Hepatocyte (in vitro differentiated cells): ENCODE measurements at regions not wholly inside any gene's neighbourhood (a gene's known extent, or its start where the extent isn't known, plus 50 kb on each side); places are given as distances from the start of the nearest gene placed in this dataset.

Source experiments
- DNase-seq: peaks from one replicate; pipeline ENCODE4 v3.0.0-alpha.2; 2016; ENCODE audit warnings: low spot score
- H2AFZ ChIP-seq: fragments of 200-600 bp; sonication (generic); 2 replicates; pipeline ENCODE4 v1.6.0; 2016; ENCODE audit warnings: antibody characterized with exemption, mild to moderate bottlenecking
- H3K27ac ChIP-seq: fragments of 200-600 bp; sonication (generic); 2 replicates; pipeline ENCODE4 v1.5.1; 2016; ENCODE audit warnings: mild to moderate bottlenecking
- H3K27me3 ChIP-seq: fragments of 200-600 bp; sonication (generic); 2 replicates; pipeline ENCODE4 v1.6.1; 2016
- H3K36me3 ChIP-seq: fragments of 200-600 bp; sonication (generic); replicated peaks from 2 replicates; pipeline ENCODE4 v1.5.1; 2016; ENCODE audit warnings: low read depth; ENCODE audit not compliant: insufficient read depth
- H3K4me1 ChIP-seq: fragments of 200-600 bp; sonication (generic); 2 replicates; pipeline ENCODE4 v1.5.1; 2016; ENCODE audit warnings: mild to moderate bottlenecking, moderate library complexity; ENCODE audit not compliant: insufficient read depth
- H3K4me2 ChIP-seq: fragments of 200-600 bp; sonication (generic); 2 replicates; pipeline ENCODE4 v1.6.0; 2016
- H3K4me3 ChIP-seq: fragments of 200-600 bp; sonication (generic); 2 replicates; pipeline ENCODE4 v1.5.1; 2016; ENCODE audit warnings: mild to moderate bottlenecking
- H3K79me2 ChIP-seq: fragments of 200-600 bp; sonication (generic); 2 replicates; pipeline ENCODE4 v1.6.0; 2017; ENCODE audit warnings: mild to moderate bottlenecking
- H3K9me2 ChIP-seq: fragments of 200-600 bp; sonication (generic); replicated peaks from 2 replicates; pipeline ENCODE4 v1.6.0; 2017; ENCODE audit warnings: mild to moderate bottlenecking; ENCODE audit not compliant: insufficient read depth
- H3K9me3 ChIP-seq: fragments of 200-600 bp; sonication (generic); 2 replicates; pipeline ENCODE4 v1.5.1; 2016; ENCODE audit warnings: low read depth, mild to moderate bottlenecking
- H4K20me1 ChIP-seq: fragments of 200-600 bp; sonication (generic); 2 replicates; pipeline ENCODE4 v1.6.0; 2016; ENCODE audit warnings: mild to moderate bottlenecking; ENCODE audit not compliant: insufficient read depth, poor library complexity, severe bottlenecking
- EZH2 ChIP-seq: fragments of 200-600 bp; sonication (generic); IDR thresholded peaks from 2 replicates; pipeline ENCODE4 v1.6.1; 2016; ENCODE audit warnings: antibody characterized with exemption, mild to moderate bottlenecking, borderline replicate concordance
- EZH2phosphoT487 ChIP-seq: fragments of 200-600 bp; sonication (generic); IDR thresholded peaks from one replicate; pipeline ENCODE4 v1.6.1; 2018; ENCODE audit warnings: antibody characterized with exemption, mild to moderate bottlenecking, low read depth, moderate library complexity; ENCODE audit not compliant: unreplicated experiment, severe bottlenecking
- WGBS: methylation state at CpG from one replicate; pipeline ENCODE4 v1.1.6; 2016; ENCODE audit warnings: low lambda C conversion rate; ENCODE audit errors: missing lambda C conversion rate; 5-methylcytosine and 5-hydroxymethylcytosine counted together
- TF ChIP-seq, protein P1 (sequence below): fragments of 200-600 bp; sonication (generic); IDR thresholded peaks from 2 replicates; pipeline ENCODE4 v1.5.1; 2016; ENCODE audit warnings: antibody characterized with exemption, mild to moderate bottlenecking; ENCODE audit not compliant: poor library complexity

DNA sequence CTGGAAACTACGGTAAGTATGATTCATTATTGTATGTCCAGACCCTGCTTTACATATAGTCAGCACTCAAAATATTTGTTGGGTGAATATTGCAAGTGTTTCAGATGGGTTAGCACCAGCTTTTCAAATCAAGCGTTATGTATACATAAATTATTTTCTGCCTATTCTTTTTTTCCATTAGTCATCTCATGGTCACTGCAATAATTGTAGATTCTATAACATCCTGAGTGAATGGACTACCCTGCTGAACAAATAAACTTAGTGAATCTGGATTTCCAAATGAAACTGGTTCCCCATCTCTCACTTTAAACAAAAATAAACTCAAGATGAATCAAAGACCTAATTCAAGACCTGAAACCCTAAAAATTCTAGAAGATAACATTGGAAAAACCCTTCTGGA lies 152.3 kb downstream of the DIO2 start:
- Histone ChIP-seq H3K27ac (no peak overlapping the region), H3K27me3 (no peaks in the 10 kb centered on the region), H3K9me2 (no peaks in the 10 kb centered on the region), H3K36me3 (no peaks in the 10 kb centered on the region), H3K79me2 (no peaks in the 10 kb centered on the region), H3K4me2 (no peak overlapping the region), H4K20me1 (no peaks in the 10 kb centered on the region), H3K4me3 (no peak overlapping the region), H3K4me1 (no peaks in the 10 kb centered on the region), H3K9me3 (no peaks in the 10 kb centered on the region), H2AFZ (no peak overlapping the region)
- TF ChIP-seq EZH2 (no peak), EZH2phosphoT487 (no peak)
- TF ChIP-seq, protein P1, sequence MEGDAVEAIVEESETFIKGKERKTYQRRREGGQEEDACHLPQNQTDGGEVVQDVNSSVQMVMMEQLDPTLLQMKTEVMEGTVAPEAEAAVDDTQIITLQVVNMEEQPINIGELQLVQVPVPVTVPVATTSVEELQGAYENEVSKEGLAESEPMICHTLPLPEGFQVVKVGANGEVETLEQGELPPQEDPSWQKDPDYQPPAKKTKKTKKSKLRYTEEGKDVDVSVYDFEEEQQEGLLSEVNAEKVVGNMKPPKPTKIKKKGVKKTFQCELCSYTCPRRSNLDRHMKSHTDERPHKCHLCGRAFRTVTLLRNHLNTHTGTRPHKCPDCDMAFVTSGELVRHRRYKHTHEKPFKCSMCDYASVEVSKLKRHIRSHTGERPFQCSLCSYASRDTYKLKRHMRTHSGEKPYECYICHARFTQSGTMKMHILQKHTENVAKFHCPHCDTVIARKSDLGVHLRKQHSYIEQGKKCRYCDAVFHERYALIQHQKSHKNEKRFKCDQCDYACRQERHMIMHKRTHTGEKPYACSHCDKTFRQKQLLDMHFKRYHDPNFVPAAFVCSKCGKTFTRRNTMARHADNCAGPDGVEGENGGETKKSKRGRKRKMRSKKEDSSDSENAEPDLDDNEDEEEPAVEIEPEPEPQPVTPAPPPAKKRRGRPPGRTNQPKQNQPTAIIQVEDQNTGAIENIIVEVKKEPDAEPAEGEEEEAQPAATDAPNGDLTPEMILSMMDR = no peak
- WGBS = 85% methylated on average over 2 of the region's 2 CpGs
- DNase-seq = no peak

DNA sequence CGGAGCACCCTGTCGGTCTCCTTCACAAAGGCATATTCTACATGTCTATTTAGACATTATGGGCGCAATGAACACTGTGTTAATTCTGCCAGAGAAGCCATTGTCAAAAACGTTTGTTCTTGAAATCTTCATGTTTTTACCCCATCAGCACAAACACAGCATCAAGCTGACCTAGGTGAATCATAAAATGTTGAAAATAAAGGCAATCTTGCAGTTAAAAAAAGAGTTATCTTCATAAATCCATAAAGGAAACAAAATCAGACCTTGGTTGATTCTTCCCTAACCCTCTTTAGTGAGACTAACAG lies 154.9 kb downstream of the DIO2 start:
- Histone ChIP-seq H2AFZ (no peak overlapping the region), H3K27me3 (no peaks in the 10 kb centered on the region), H3K4me1 (no peaks in the 10 kb centered on the region), H3K36me3 (no peaks in the 10 kb centered on the region), H4K20me1 (no peaks in the 10 kb centered on the region), H3K9me2 (no peaks in the 10 kb centered on the region), H3K9me3 (no peaks in the 10 kb centered on the region), H3K79me2 (no peaks in the 10 kb centered on the region), H3K27ac (no peak overlapping the region), H3K4me2 (no peak overlapping the region), H3K4me3 (no peak overlapping the region)
- TF ChIP-seq EZH2 = no peak
- TF ChIP-seq, protein P1 = no peak
- TF ChIP-seq EZH2phosphoT487 = no peak
- WGBS = 21% methylated on average over 4 of the region's 4 CpGs
- DNase-seq = no peak

DNA sequence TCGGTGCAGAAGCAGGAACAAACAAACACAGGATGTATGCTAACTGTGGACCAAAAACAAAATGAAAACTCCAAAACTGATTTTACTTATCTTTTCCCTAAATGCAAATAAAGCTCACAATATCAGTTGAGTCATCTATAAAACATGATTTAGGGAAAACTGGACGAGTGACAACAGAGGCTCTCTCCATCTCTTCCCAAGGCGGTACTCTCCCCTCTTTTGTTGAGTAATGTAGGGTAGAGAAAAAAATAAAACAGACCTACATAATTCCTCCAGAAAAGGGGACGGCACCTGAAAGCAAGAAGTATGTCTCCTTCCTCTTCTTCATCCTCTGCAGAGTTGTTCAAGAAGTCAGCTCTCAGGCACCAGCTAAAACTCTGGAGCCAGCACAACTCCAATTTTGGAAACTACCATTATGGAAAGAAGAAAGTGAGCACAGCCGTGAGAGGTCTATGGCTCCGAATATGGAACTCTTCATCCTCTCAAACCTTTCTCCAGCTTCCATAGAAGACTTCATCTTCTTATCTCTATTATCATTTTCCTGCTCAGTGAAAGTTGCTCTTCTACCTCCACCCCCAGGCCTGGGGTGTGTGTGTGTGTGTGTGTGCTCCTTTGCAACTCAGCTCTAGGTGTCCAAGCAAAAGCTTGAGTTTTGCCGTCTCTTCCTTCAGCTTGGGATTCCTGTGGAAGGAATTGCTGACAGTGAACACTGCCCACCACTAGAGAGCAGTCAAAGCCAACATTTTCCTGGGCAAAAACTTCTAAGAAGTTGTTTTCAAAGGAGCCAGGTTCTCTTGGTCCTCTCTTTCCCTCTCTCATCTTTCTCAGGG lies 155.4 kb downstream of the DIO2 start:
- DNase-seq = peak; percentile 69
- no peaks in the 10 kb centered on the region for H3K79me2 ChIP-seq
- TF ChIP-seq EZH2 (no peak), EZH2phosphoT487 (no peak)
- TF ChIP-seq, protein P1 = peak; percentile 93
- 71% methylated on average over 7 of the region's 7 CpGs for WGBS
- no peak overlapping the region for H3K4me3 ChIP-seq
- H3K27me3 ChIP-seq = no peaks in the 10 kb centered on the region
- H3K27ac ChIP-seq = no peak overlapping the region
- H3K9me3 ChIP-seq = no peaks in the 10 kb centered on the region
- no peaks in the 10 kb centered on the region for H3K36me3 ChIP-seq
- H3K4me1 ChIP-seq = no peaks in the 10 kb centered on the region
- no peaks in the 10 kb centered on the region for H3K9me2 ChIP-seq
- H2AFZ ChIP-seq = no peak overlapping the region
- H4K20me1 ChIP-seq = no peaks in the 10 kb centered on the region
- H3K4me2 ChIP-seq = no peak overlapping the region
